ENCODE measurements at regions not wholly inside any gene's neighbourhood (a gene's known extent, or its start where the extent isn't known, plus 50 kb on each side); places are given as distances from the start of the nearest gene placed in this dataset.

- DNase-seq: no peak
- H2AFZ ChIP-seq: peak overlapping the region; percentile 74
- no peaks in the 10 kb centered on the region for H3K27me3 ChIP-seq (ENCODE audit: insufficient read depth, low read depth)
- peaks cover 45% of the 10 kb centered on the region for H3F3A ChIP-seq (ENCODE audit: insufficient read depth, low read depth)
- H3K9me2 ChIP-seq (ENCODE audit: insufficient read depth): no peaks in the 10 kb centered on the region
- ChIA-PET POLR2A (ENCODE audit: unreplicated experiment) (interaction anchor here (0.8 kb wide), 2 partner anchors 13 to 520 kb away, joined by 7 to 11 read pairs; no protein-coding TSS in a partner anchor), CTCF (interaction anchor here (0.6 kb wide), 1 partner anchor 1117 kb away, joined by 3 read pairs; no protein-coding TSS in a partner anchor)
- TF ChIP-seq CTCF (conservative IDR thresholded peaks at IDR 0.05) (no peak), EZH2 (IDR thresholded peaks at IDR 0.05; ENCODE audit: low read depth) (no peak)
- H3K27ac ChIP-seq: peak overlapping the region; percentile 98
- H3K9me3 ChIP-seq (ENCODE audit: insufficient read depth, low read depth): no peaks in the 10 kb centered on the region
- H3K36me3 ChIP-seq (ENCODE audit: low read depth): no peaks in the 10 kb centered on the region
- H3K4me2 ChIP-seq: peak overlapping the region; percentile 80
- peak overlapping the region; percentile 47; the same call in 1 of the 2 replicates for H3K4me3 ChIP-seq
- peaks cover 11% of the 10 kb centered on the region; the same call in 1 of the 2 replicates for H3K79me2 ChIP-seq (ENCODE audit: low read depth)
- H4K20me1 ChIP-seq (ENCODE audit: insufficient read depth): no peaks in the 10 kb centered on the region
- BruUV-seq (replicated peaks): no TSS peak
- H3K4me1 ChIP-seq (replicated peaks; ENCODE audit: insufficient read depth): peaks cover 54% of the 10 kb centered on the region
- intact Hi-C loops (cut with micrococcal nuclease; ENCODE audit: unreplicated experiment): no loop called here
Measured at GRCh38 chr3:182741214-182741613, 52.1 kb upstream of the ATP11B start.

Data from PC-9 (cell line).